GM12864 (cell line): ENCODE measurements at regions not wholly inside any gene's neighbourhood (a gene's known extent, or its start where the extent isn't known, plus 50 kb on each side); places are given as distances from the start of the nearest gene placed in this dataset.

Source experiments
- DNase-seq: peaks from one replicate; pipeline ENCODE4 v3.0.0-alpha.2; 2011; ENCODE audit warnings: low read depth
- H3K4me3 ChIP-seq: 2 replicates; pipeline ENCODE4 v1.5.1; 2011; ENCODE audit warnings: mild to moderate bottlenecking, low read depth, low read length, control low read depth
- CTCF ChIP-seq: IDR thresholded peaks from 2 replicates; pipeline ENCODE4 v1.5.1; 2011; ENCODE audit warnings: low read depth, mild to moderate bottlenecking, moderate library complexity, low read length, control low read depth, inconsistent platforms; ENCODE audit errors: missing control alignments

DNA sequence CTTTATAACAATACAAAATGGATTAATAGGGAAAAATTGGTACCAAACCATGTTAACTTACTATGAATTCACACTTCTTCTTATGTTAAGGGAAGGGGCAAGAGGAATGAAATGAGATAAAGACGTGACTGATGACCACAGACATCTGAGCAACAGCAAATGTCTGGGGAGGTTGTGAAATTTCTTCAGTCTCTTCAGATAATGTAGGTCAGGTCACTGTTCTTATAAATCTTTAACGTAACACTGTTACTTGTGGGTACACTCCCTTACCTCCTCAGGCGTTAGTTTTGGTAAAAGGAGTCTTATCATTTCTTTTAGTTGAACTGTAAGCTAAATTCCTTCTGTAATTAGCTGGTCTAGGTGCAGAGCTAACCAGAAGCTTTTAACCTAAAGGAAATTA is 405.0 kb upstream of the LRFN5 start:
- no peak for TF ChIP-seq CTCF
- no peak overlapping the region for H3K4me3 ChIP-seq
- no peak for DNase-seq

DNA sequence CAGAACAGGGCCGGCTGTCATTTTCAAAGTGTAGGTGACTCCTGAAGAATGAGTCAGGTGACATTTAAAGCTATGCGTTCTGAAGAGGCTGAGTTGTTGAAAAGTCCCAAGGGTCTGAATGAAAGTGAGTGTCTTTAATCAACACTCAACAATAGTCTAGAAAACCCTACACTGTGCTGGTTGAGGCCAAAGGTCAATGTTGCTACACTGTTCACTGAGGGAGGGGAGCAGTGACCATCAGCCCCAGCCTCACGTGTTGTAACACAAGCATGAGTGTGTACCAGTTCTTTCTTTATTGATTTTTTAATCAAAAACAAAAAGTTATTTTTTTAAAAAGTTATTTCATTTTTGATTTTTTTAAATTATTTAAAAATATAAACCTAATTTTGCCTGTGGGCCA is 418.8 kb upstream of the LRFN5 start:
- TF ChIP-seq CTCF = no peak
- no peak overlapping the region for H3K4me3 ChIP-seq
- DNase-seq = no peak

- TF ChIP-seq CTCF = no peak
- no peak overlapping the region for H3K4me3 ChIP-seq
- DNase-seq = no peak
Observed at GRCh38 chr14:41171045-41171444, 435.6 kb upstream of the LRFN5 start.

DNA sequence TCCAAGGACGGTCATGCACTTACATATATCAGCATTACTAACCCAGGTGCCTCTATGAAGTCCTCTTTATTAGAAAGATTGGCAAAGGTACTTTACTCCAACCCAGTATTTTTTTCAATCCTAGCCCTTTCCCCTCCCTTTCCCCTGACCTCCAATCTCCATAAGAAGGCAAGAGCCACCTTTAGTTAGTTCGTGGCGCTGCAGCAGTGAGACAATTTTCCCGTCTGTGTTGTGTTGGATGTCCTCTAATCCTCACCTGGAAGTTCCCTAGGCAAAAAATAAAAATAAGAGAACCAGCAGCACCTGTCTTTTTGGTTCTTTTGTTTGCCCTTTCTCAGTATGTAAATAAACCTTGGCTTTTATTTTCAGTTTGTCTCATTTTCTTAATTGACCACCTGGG is 439.6 kb upstream of the LRFN5 start:
- TF ChIP-seq CTCF = no peak
- H3K4me3 ChIP-seq = no peak overlapping the region
- no peak for DNase-seq

GRCh38 chr14:41154143-41154807 is 452.4 kb upstream of the LRFN5 start:
- no peak overlapping the region for H3K4me3 ChIP-seq
- DNase-seq = no peak
- no peak for TF ChIP-seq CTCF

DNA sequence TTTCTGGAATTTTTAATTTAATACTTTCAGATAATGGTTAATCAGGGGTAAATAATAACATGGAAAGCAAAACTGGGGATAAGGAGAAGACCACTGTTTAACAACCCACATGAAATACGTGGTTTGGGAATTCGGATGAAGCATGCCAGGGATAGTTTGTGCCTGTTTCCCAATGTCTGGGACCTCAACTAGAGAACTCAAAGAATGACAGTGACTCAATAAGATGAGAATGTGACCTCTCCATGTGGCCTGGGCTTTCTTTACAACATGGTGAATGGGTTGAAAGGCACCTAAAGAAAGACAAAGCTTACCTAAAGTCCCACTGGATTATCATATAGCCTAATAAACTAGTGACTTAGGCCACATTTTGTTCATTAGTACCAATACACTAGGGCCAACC is 460.3 kb upstream of the LRFN5 start:
- no peak for DNase-seq
- no peak overlapping the region for H3K4me3 ChIP-seq
- no peak for TF ChIP-seq CTCF

GRCh38 chr14:41144370-41144769 is 462.3 kb upstream of the LRFN5 start:
- DNase-seq = no peak
- no peak overlapping the region for H3K4me3 ChIP-seq
- no peak for TF ChIP-seq CTCF
